Nephron progenitor cell (in vitro differentiated cells): ENCODE measurements at regions not wholly inside any gene's neighbourhood (a gene's known extent, or its start where the extent isn't known, plus 50 kb on each side); places are given as distances from the start of the nearest gene placed in this dataset.

Experiments
- DNase-seq: peaks from one replicate; pipeline ENCODE4 v3.0.0; 2021
- H3K27ac Mint-ChIP-seq: 2 replicates; pipeline ENCODE4 v1.8.0; 2021; ENCODE audit warnings: mild to moderate bottlenecking, moderate library complexity, mixed read lengths
- H3K27me3 Mint-ChIP-seq: 2 replicates; pipeline ENCODE4 v1.8.0; 2021; ENCODE audit warnings: mild to moderate bottlenecking, low read depth, mixed read lengths; ENCODE audit not compliant: poor library complexity
- H3K36me3 Mint-ChIP-seq: 2 replicates; pipeline ENCODE4 v1.8.0; 2021; ENCODE audit warnings: low read depth, mixed read lengths
- H3K4me1 Mint-ChIP-seq: 2 replicates; pipeline ENCODE4 v1.8.0; 2021; ENCODE audit warnings: mixed read lengths
- H3K4me3 Mint-ChIP-seq: 2 replicates; pipeline ENCODE4 v1.8.0; 2021; ENCODE audit warnings: mild to moderate bottlenecking, moderate library complexity, mixed read lengths
- H3K9me3 Mint-ChIP-seq: 2 replicates; pipeline ENCODE4 v1.8.0; 2021; ENCODE audit warnings: mild to moderate bottlenecking, moderate library complexity, mixed read lengths
- TF ChIP-seq, protein P1 (sequence below): fragments of 200-600 bp; sonication (generic); IDR thresholded peaks from 2 replicates; pipeline ENCODE4 v1.5.0; 2021; ENCODE audit warnings: antibody characterized with exemption

DNA sequence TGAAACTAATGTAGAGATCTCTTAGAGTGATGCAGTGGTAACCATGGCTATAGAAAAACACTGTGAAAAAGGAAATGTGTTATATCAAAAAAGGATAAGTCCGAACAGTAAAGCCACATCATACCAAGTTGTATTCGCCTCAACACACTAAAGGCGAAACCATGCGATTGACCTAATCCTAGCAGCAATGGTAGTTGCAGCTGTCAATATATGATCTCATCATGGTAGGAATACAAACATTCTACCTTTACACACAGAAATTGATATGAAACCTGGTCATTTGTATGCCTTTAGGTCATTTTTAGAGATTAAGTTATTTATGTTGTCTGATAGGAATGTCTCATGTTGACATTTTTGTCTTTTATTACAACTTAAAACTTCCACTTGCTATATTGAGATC is 271.9 kb downstream of the SLITRK6 start:
- Mint-ChIP-seq H3K27me3 (no peaks in the 10 kb centered on the region), H3K36me3 (no peaks in the 10 kb centered on the region), H3K27ac (no peak overlapping the region), H3K4me3 (no peak overlapping the region), H3K4me1 (no peaks in the 10 kb centered on the region), H3K9me3 (no peaks in the 10 kb centered on the region)
- TF ChIP-seq, protein P1, sequence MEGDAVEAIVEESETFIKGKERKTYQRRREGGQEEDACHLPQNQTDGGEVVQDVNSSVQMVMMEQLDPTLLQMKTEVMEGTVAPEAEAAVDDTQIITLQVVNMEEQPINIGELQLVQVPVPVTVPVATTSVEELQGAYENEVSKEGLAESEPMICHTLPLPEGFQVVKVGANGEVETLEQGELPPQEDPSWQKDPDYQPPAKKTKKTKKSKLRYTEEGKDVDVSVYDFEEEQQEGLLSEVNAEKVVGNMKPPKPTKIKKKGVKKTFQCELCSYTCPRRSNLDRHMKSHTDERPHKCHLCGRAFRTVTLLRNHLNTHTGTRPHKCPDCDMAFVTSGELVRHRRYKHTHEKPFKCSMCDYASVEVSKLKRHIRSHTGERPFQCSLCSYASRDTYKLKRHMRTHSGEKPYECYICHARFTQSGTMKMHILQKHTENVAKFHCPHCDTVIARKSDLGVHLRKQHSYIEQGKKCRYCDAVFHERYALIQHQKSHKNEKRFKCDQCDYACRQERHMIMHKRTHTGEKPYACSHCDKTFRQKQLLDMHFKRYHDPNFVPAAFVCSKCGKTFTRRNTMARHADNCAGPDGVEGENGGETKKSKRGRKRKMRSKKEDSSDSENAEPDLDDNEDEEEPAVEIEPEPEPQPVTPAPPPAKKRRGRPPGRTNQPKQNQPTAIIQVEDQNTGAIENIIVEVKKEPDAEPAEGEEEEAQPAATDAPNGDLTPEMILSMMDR = no peak
- no peak for DNase-seq

DNA sequence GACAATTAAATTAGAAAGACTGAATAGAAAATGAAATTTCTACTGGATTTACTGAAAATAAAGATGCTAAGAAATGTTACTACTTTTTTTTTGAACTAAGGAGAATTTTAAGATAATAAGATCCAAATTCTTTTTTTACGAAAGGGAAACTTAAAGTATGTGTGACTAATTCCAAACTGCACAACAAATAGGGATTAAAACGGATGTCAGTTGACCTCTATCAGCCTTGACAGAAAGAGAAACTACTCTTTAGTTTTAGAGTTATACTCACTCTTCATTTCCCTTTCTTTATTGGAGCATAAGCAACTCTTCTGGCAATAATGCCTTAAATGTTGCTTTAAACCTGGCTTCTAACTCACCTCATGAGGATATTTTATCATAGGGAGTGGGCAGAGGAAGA is 273.8 kb downstream of the SLITRK6 start:
- no peaks in the 10 kb centered on the region for H3K9me3 Mint-ChIP-seq
- H3K27ac Mint-ChIP-seq = no peak overlapping the region
- H3K27me3 Mint-ChIP-seq = no peaks in the 10 kb centered on the region
- H3K4me1 Mint-ChIP-seq = no peaks in the 10 kb centered on the region
- no peak overlapping the region for H3K4me3 Mint-ChIP-seq
- DNase-seq = no peak
- TF ChIP-seq, protein P1 = no peak
- H3K36me3 Mint-ChIP-seq = no peaks in the 10 kb centered on the region

DNA sequence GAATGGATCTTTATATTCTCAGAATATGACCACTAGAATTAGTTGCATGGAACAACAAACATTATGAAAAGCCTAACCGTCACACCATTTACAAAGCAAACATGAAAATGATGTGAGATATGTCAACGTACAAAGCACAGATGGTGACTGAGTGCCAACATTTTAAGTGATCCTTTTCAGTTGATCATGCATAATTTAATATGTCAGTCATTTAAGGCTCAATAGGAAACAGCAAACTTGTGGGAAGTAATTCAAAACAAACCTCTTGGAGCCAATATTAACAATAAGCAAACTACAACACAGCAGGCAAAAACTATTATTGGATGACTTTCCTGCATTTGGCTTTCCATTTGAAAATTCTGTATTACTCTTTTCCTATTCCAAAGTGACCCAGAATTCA is 277.6 kb downstream of the SLITRK6 start:
- no peaks in the 10 kb centered on the region for H3K27me3 Mint-ChIP-seq
- DNase-seq = no peak
- no peaks in the 10 kb centered on the region for H3K36me3 Mint-ChIP-seq
- H3K9me3 Mint-ChIP-seq = no peaks in the 10 kb centered on the region
- H3K4me3 Mint-ChIP-seq = no peak overlapping the region
- H3K27ac Mint-ChIP-seq = no peak overlapping the region
- no peaks in the 10 kb centered on the region for H3K4me1 Mint-ChIP-seq
- TF ChIP-seq, protein P1 = no peak

DNA sequence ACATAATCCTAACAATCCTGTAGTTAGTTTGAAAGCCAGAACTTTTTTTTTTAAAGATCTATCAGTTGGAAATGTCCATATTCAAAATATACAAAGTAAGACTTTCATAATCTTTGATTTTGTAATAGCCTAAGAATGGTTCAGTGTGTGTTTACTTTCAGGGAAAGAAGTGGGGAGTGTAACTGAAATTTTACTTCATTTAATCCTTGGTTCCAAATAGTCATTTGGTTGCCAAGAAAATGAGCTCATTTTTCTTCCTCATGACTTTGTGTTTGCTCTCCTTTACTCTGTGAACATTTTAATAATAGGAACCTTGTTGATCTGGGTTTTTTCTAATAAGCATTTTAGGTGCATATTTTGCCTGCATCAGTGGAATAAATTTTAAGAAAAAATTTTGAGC is 278.8 kb downstream of the SLITRK6 start:
- Mint-ChIP-seq H3K27ac (no peak overlapping the region), H3K4me1 (no peaks in the 10 kb centered on the region), H3K9me3 (peaks cover 5% of the 10 kb centered on the region), H3K4me3 (no peak overlapping the region), H3K27me3 (no peaks in the 10 kb centered on the region), H3K36me3 (no peaks in the 10 kb centered on the region)
- no peak for DNase-seq
- TF ChIP-seq, protein P1 = no peak

DNA sequence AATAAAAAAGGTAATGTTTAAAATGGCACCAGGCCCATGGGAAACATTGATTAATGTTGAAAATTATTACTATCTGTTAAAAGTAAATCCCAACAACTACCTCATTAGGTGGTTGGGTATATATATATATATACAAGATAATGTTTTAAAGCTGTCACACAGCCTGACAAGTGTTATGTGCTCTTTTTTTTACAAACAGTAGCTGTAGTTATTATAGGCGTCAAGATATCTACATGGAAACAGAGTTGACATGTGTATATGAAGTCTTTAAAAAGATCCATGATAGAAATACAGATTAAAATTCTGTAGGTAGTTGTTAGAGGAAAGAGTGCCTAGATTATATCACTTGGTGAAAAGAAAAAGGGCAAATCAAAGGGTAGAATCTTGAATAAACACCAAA is 279.9 kb downstream of the SLITRK6 start:
- TF ChIP-seq, protein P1 = no peak
- Mint-ChIP-seq H3K4me1 (no peaks in the 10 kb centered on the region), H3K4me3 (no peak overlapping the region), H3K36me3 (no peaks in the 10 kb centered on the region), H3K9me3 (peaks cover 5% of the 10 kb centered on the region), H3K27ac (no peak overlapping the region), H3K27me3 (no peaks in the 10 kb centered on the region)
- DNase-seq = no peak

DNA sequence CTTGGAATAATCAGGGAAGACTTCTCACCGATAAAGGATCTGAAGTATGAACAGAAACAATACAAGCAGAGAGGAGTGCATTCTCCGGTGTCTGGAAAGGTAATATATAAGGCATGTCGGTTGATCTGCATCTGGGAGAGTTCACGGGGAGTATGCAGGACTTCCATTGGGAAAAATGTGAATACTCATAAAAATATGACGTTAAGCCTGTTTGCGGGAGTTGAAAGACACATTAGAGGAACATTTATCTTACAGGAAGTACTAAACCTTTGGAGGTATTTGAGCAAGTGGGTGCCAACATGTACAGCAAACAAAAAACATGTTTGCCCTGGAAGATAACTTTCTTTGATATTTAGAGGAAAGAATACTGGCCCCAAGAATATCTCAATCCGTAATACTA is 286.8 kb downstream of the SLITRK6 start:
- Mint-ChIP-seq H3K9me3 (peaks cover 5% of the 10 kb centered on the region), H3K36me3 (no peaks in the 10 kb centered on the region), H3K27ac (no peak overlapping the region), H3K27me3 (no peaks in the 10 kb centered on the region), H3K4me1 (peaks cover 8% of the 10 kb centered on the region), H3K4me3 (no peak overlapping the region)
- TF ChIP-seq, protein P1 = no peak
- DNase-seq = no peak
